Stimulated activated CD4-positive, alpha-beta T cell treated with anti-CD3 and anti-CD28 coated beads, Interleukin-15, amount 100 ng/mL, for 1 hour (primary cell): ENCODE measurements at regions not wholly inside any gene's neighbourhood (a gene's known extent, or its start where the extent isn't known, plus 50 kb on each side); places are given as distances from the start of the nearest gene placed in this dataset.

Experiments used
- DNase-seq, 2 donors: peaks; one replicate each; pipeline ENCODE4 v3.0.0-alpha.2; 2020; ENCODE audit warnings: low read depth in 1 of 2, low spot score in 1 of 2

DNA sequence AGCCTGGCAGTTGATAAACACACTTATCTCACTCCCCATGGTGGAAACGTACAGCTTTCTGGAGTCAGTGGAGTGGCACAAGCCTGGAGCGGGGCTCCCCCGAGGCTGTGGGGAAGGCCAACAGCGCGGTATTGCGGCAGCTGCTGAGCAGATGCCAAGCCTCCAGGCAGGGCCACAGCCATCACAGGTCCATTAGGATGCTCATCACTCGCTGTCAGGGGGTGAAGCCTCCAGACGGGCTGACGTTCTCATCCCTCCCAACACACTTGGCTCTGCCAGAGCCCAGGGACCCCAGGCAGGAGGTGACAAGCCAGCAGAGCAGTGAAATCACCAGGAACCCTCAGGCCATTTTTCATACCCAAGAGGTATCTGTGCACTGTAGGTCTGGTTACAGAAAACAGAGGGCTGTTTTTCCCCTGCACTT, 529.2 kb upstream of the KLHL29 start:
- no peak for DNase-seq

DNA sequence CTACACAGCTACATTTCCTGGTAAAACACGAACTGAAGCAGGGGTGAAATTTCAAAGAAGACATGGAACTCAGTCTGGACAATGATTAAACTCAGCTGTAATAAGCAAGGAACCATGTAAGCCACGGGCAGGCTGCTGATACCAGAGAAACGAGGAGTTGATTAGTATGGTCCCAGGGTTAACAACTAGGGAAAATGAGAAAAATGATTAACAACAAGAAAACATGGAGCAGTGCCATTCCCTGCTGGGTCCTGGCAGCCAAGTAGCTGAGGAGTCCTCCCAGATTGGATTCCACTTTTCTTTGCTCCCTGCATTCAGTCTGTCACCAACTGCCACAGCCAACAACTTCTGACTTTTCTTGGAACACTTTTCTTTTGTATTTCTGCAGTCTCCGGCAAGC, 517.0 kb upstream of the KLHL29 start:
- DNase-seq = no peak

- no peak for DNase-seq
Observed at GRCh38 chr2:22878121-22878520, 506.9 kb upstream of the KLHL29 start.

GRCh38 chr2:22879009-22879863, 505.7 kb upstream of the KLHL29 start:
- DNase-seq = no peak

GRCh38 chr2:22880161-22880560, 504.8 kb upstream of the KLHL29 start:
- DNase-seq = no peak

- no peak for DNase-seq
Observed at GRCh38 chr2:22882011-22882410, 503.0 kb upstream of the KLHL29 start.

DNA sequence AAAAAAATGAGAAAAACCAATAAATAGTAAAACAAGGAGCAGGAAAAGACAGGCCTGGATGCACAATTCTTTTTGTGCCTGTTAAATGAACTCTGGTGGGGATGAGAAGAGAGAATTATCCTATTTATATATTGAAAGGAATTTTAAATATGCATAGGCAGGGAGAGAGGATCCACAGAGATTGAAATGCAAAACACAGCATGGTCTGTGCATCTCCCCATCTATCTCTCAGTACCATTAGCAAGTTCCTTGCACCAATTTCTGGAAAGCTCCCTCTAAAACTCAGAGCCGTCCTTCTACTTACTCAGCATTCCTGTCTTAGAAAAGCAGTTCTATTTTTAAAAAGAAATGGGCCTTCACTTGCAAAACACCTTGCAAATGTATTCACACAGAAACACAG, 502.3 kb upstream of the KLHL29 start:
- DNase-seq = no peak

GRCh38 chr2:22883054-22883453, 501.9 kb upstream of the KLHL29 start:
- no peak for DNase-seq

GRCh38 chr2:22885245-22885644, 499.7 kb upstream of the KLHL29 start:
- DNase-seq = no peak

- no peak for DNase-seq
Observed at GRCh38 chr2:22887426-22887825, 497.6 kb upstream of the KLHL29 start.

DNA sequence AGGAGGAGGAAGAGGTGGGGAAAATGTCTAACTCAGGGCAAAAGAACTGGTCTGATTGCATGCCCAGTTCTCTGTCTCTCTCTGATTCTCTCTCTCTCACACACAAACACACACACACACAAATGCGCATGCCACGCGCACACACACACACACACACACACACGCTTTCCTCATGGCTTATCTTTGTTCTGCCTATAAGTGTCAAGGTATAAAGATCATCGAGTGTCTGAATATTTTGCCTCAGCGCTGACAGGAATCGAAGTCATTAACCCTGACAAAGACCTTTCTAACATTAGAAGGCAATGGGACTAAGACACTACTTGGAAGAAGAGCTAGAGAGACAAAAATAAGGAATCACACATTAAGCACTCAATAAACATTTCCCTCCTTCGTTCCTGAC, 497.1 kb upstream of the KLHL29 start:
- no peak for DNase-seq

- DNase-seq = no peak
Observed at GRCh38 chr2:22890132-22890531, 494.8 kb upstream of the KLHL29 start.

DNA sequence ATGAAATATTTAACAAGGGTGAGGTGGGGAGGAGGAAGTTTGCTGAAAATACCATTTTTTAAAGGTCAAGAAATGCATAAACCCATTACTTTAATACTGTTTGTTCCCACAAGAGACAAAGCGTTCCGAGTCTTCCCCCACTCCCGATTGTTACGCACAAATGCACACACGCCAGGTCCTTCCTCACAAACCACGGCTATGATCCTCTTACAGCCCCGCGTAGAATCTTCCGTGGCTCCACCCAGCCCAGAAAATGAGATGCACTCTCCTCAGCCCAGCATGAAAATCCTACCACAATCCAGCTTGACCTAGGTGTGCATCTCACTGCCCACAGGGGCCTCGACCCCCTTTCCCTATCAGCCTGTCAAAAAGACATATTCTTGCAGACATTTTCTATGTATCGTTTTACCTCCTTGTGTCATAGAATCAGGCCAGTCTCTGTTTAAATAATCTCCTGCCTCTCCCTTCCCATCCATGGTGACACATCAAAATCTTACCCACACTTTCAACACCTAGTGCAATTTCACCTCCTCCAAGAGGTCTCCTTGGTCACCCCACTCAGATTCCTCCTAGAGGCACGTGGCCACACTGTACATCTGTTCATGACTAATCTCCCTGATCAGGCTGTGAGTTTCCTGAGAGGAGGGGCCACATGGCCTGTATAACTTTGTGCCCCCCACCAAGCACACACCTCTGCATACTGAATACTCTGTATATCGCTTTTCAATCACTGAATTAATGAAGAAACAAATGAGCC, 491.0 kb upstream of the KLHL29 start:
- no peak for DNase-seq

DNA sequence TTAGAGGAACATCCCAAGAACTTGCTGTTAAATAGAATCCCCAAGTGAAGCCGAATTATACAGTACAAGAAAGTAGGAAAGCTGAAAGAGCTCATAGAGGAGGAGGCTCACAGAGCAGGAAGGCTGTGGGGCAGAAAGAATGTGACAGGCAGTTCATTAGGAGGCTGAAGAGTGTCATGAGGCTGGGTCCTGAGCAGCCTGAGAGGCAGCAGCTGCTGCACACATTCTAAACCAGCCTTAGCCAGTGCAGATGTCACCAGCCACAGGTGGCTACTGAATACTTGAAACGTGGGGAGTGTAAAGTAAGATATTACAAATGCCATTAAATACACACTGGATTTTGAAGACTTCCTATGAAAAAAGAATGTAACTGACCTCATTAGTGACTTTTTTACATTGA, 490.2 kb upstream of the KLHL29 start:
- no peak for DNase-seq

- no peak for DNase-seq
Observed at GRCh38 chr2:22897428-22897827, 487.6 kb upstream of the KLHL29 start.

DNA sequence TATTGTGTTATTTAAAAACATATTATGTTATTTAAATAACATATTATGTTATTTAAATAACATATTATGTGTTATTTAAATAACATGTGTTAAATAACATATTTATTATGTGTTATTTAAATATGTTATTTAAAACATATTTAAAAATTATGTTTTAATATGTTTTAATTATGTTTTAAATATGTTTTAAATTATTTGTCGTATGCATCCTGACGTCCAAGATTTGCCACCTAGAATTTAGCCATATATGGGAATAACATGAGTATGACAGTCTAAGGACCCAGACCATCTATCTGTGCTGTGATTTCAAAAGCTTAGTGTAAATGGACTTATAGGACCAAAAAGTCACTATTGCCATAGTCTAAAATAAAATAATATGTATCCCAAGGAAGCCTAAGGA, 484.3 kb upstream of the KLHL29 start:
- DNase-seq = no peak

DNA sequence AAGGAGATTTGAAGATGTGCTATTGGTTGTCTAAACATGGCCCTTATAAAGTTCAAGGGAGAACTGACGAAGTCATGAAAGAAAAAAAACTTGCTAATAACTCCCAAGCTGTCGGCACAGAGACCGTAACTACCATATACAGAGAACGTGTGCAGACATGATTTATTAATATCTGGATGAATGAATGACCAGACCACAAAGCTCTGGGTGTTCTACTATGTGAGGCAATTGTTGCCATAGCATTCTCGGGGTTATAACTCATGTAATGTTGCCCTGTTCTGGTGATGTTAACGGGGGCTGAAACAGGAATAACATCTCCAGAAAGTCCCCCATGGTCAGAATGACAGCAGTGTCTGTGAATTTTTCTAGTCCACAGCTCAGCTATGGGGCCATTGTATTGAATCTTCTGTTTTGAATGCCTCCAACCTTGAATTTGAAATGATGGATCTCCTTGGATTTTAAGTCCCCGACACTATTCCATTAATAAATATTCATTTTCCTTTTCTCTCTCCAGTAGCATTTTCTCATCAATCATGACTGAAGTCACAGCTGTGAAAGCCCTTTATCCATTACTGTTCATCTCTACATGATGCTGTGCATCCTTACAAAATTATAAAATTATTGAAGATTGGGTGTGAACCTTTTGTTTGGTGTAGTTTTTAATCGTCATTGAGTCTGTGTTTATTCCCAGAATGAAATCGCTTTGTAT, 483.4 kb upstream of the KLHL29 start:
- no peak for DNase-seq

- no peak for DNase-seq
Observed at GRCh38 chr2:22902180-22902550, 482.8 kb upstream of the KLHL29 start.

DNA sequence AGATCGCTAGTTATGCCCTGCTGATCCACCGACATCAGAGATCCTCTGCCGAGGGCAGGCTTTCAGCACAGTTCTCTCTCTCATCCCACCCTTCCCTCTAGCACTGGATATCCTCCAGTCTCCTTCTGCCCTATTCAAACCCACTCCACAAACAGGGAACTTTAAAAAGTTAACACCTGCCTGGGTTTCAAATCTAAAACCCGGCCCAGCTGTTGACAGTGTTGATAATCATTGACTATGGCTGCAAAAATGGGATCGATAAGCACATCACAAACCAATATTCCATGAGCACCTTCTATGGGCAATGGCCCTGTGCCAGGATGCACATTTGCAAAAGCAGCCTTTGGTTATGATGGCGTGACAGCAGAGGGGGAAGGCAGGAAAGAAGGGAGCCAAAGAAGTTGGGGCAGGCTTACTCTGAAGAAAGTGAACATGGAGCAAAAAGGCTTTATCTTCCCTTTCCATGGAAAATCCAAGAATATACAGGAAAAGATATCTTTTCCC, 482.3 kb upstream of the KLHL29 start:
- no peak for DNase-seq

DNA sequence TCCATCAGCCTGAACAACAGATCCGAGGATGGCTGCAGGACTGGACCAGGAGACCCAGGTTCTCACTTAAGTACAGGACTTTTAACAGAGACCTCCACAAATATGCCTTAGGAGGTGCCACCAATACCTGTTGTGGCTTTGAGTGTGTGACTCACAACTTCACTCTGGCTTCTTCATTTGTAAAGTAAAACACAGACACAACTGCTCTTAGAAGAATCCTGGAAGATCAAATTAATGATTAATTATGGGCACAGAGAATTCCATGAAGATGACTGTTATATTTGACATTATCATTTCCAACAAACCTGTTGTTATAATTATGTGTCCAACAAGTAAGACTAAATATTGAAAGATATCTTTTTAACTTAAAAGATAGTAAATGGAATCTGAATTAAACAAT, 481.4 kb upstream of the KLHL29 start:
- DNase-seq = no peak

- no peak for DNase-seq
Observed at GRCh38 chr2:22904126-22904684, 480.8 kb upstream of the KLHL29 start.
